GM12874 (cell line): ENCODE measurements at regions not wholly inside any gene's neighbourhood (a gene's known extent, or its start where the extent isn't known, plus 50 kb on each side); places are given as distances from the start of the nearest gene placed in this dataset.

Experiments used
- TF ChIP-seq, protein P1 (sequence below): IDR thresholded peaks from 2 replicates; pipeline ENCODE4 v1.5.1; 2011; ENCODE audit warnings: low read depth, mild to moderate bottlenecking, control low read depth, low read length, moderate library complexity; ENCODE audit not compliant: insufficient read depth

DNA sequence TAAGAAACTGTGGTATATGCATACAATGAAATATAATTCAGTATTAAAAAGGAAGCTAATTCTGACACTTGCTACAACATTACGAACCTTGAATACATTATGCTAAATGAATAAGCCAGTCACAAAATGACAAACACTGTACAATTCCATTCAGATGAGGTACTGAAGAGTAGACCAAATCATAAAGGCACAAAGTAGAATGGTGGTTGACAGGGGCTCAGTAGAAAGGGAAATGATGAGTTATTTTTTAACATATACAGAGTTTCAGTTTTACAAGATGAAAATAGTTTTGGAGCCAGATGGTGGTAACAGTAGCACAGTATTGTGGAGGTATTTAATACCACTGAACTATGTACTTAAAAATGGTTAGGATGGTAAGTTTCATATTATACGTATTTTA is 254.6 kb upstream of the RBMS3 start:
- TF ChIP-seq, protein P1, sequence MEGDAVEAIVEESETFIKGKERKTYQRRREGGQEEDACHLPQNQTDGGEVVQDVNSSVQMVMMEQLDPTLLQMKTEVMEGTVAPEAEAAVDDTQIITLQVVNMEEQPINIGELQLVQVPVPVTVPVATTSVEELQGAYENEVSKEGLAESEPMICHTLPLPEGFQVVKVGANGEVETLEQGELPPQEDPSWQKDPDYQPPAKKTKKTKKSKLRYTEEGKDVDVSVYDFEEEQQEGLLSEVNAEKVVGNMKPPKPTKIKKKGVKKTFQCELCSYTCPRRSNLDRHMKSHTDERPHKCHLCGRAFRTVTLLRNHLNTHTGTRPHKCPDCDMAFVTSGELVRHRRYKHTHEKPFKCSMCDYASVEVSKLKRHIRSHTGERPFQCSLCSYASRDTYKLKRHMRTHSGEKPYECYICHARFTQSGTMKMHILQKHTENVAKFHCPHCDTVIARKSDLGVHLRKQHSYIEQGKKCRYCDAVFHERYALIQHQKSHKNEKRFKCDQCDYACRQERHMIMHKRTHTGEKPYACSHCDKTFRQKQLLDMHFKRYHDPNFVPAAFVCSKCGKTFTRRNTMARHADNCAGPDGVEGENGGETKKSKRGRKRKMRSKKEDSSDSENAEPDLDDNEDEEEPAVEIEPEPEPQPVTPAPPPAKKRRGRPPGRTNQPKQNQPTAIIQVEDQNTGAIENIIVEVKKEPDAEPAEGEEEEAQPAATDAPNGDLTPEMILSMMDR, result no peak

DNA sequence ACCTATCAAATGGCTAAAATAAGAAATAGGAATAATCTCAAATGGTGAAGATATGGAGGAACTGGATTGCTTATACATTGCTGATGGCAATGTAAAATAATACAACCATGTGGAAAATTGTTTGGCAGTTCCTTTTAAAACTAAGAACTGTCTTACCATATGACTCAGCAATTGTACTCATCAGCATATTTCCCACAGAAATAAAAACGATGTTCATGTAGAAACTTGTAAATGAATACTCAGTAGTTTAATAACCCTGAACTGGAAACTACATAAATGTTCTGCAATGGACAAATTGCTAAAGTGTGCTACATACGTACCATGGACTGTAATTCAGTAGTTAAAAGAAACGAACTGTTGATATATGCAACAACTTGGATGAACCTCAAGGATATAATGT is 253.9 kb upstream of the RBMS3 start:
- TF ChIP-seq, protein P1, result no peak

DNA sequence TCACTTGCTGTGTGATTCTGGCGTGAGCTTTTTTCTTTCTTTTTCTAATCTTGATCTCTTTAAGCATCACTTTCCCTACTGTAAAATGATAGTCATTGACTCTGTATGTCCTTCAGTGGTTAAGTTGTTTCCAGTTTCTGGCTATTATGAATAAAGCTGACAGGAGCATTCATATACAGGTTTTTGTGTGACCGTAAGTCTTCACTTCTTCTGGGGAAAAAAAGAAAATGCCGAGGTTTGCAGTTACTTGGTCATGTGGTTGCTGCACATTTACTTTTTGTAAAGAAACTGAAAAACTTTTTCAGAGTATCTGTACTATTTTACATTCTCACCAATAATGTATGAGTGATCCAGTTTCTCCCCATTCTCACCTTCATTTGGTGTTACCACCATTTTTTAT is 247.4 kb upstream of the RBMS3 start:
- TF ChIP-seq, protein P1, result no peak

DNA sequence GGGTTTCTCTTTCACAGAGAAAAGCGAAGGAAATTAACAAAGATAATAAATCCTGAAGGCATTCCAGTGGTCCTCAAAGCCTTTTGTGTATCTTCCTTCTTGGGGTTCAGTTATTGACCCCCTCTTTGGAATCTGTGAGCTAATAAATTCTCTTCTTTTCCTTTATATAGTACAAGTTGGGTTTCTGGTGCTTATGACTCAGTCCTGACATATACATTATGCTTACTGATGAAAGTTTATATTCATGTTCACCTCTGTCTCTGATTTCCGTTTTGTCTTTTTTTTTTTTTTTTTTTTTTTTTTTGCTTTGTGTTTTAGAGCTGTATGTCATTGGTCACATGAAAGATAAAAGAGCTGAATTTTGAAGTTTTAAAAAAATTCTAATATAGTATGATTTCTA is 230.7 kb upstream of the RBMS3 start:
- TF ChIP-seq, protein P1, result no peak

DNA sequence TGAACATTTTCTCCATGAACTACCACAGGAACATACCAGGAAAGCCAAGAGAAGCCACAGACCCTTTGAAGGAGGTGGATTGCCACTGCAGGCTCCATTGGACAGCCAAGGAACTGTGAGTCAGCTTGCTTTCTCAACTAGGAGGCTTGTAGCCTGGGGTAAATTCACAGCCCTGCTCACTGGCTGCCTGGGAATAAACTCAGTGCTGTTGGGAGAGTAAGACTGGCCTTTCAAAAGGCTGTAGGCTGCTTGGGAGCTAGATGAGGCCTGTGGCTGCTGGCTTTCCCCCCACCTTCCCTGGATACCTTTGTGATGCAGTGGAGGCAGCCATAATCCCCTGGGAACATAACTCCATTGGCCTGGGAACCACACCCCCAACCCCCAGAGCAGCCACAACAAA is 223.5 kb upstream of the RBMS3 start:
- TF ChIP-seq, protein P1, result no peak

DNA sequence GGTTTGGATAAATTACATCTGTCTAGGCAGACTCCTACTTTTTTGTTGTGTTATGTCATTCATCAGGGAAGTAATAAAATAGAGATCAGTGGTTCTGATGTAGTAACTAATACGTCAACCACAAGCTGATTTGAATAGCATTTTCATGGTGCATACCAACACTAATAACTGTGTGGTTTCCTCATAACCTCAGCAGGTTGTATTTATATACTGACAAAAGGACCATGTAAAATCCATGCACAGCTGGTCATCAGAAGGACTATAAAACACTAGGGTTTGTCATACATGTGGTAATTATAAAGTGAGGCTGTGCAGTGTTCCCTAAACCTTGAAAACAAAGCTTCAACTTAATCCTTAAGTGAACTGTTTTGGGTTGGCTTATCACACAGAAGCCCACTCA is 216.8 kb upstream of the RBMS3 start:
- TF ChIP-seq, protein P1, result no peak

DNA sequence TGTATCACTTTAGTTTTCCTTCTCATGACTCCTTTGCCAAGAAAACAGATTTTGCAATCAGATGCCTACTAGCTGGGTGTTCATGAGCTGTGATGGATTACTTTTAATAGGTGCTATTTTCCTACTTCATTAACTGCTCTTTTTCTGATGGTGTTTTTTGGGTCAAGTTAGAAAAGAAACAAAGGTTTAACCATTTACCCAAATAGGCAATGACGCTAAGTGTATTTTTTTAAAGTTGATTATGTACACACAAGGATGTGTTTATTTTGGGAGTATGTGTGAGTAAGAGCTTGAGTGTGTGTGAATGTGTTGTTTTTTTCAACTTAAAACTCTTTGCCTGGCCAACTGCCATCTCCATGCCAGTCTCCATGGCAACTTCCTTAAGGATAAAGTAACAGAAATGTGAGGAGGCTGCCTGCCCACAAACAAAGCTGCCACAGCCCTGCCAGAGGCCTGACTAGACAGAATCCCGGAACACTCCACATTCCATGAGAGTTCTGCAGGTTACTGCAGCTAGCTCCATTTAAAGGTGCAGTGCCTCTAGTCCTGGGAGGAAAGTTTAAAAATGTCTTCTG is 215.6 kb upstream of the RBMS3 start:
- TF ChIP-seq, protein P1, result no peak
